K562 (cell line): ENCODE measurements at regions not wholly inside any gene's neighbourhood (a gene's known extent, or its start where the extent isn't known, plus 50 kb on each side); places are given as distances from the start of the nearest gene placed in this dataset.

ENCODE experiments used
- ATAC-seq: fragments of 200-7000 bp; cut with Tn5 transposase; 3 replicates; pipeline ENCODE4 v1.9.1; 2020; ENCODE audit warnings: moderate library complexity
- BruUV-seq: library from RNA; stranded (reverse); fragments of 400-500 nt; replicated peaks from 2 replicates; lab custom pipeline; 2021; lab: Mats Ljungman, UMichigan
- CTCF ChIA-PET: fragments of 300-600 bp; formaldehyde crosslinking; extraction: SDS; loops from one replicate; lab custom pipeline; 2021; ENCODE audit warnings: low intra/inter-chr PET ratio; lab: Yijun Ruan, JAX
- POLR2A ChIA-PET: fragments of 300-600, 350-650 bp; sonication (Branson Sonifier 250); formaldehyde crosslinking; extraction: SDS; loops from one replicate; lab custom pipeline; 2021; ENCODE audit warnings: antibody characterized with exemption, inconsistent platforms; lab: Yijun Ruan, JAX
- DNase-seq, 4 experiments: peaks; one replicate each; pipeline versions ENCODE4 v3.0.0 to v3.0.0-alpha.2; 2011 to 2018; ENCODE audit warnings: low spot score in 3 of 4, mixed read lengths in 3 of 4; ENCODE audit errors: extremely low read depth in 1 of 4
- FAIRE-seq: peaks from 2 replicates; lab custom pipeline; 2011; peaks lifted over from hg19 to GRCh38; lab: Jason Lieb, UNC
- H2AFZ ChIP-seq: 2 replicates; pipeline ENCODE4 v1.6.0; 2011; ENCODE audit warnings: low read depth, low read length, control low read depth, inconsistent platforms
- H3K27ac ChIP-seq: fragments of 200-600 bp; 3 replicates; pipeline ENCODE4 v1.8.0; 2011; ENCODE audit warnings: low read depth, mild to moderate bottlenecking, control low read depth, inconsistent platforms, low read length, moderate library complexity, mixed read lengths; ENCODE audit errors: extremely low read depth
- H3K27me3 ChIP-seq, 2 experiments: fragments of 300-600 bp in 1 of 2; 2 replicates in 1 of 2; 3 replicates in 1 of 2; pipeline versions ENCODE4 v1.6.0 to v1.8.0; 2011; ENCODE audit warnings: inconsistent platforms in 2 of 2, low read length in 2 of 2, mild to moderate bottlenecking in 1 of 2, mixed read lengths in 1 of 2, moderate library complexity in 1 of 2; ENCODE audit not compliant: control insufficient read depth in 2 of 2, insufficient read depth in 2 of 2
- H3K36me3 ChIP-seq: fragments of 300-600 bp; 3 replicates; pipeline ENCODE4 v1.8.0; 2011; ENCODE audit warnings: mild to moderate bottlenecking, low read length, inconsistent platforms; ENCODE audit not compliant: control insufficient read depth, insufficient read depth
- H3K4me1 ChIP-seq, 2 experiments: fragments of 200-600 bp in 1 of 2; replicated peaks in 1 of 2; 2 replicates in 1 of 2; 3 replicates in 1 of 2; pipeline versions ENCODE4 v1.5.1 to v1.8.0; 2011; ENCODE audit warnings: inconsistent platforms in 2 of 2, low read length in 2 of 2, mild to moderate bottlenecking in 1 of 2, mixed read lengths in 1 of 2, moderate library complexity in 1 of 2; ENCODE audit not compliant: control insufficient read depth in 2 of 2, insufficient read depth in 2 of 2
- H3K4me2 ChIP-seq: 2 replicates; pipeline ENCODE4 v1.6.1; 2011; ENCODE audit warnings: low read length, control low read depth, inconsistent platforms, mixed read lengths; ENCODE audit not compliant: insufficient read depth
- H3K4me3 ChIP-seq: fragments of 200-600 bp; sonication (generic), shearing (Covaris generic); 2 replicates; pipeline ENCODE4 v1.5.1; 2016; ENCODE audit warnings: control low read depth, inconsistent platforms
- H3K79me2 ChIP-seq: fragments of 200-600 bp; 3 replicates; pipeline ENCODE4 v1.8.0; 2011; ENCODE audit warnings: low read length, inconsistent platforms; ENCODE audit not compliant: control insufficient read depth, insufficient read depth
- H3K9ac ChIP-seq, 2 experiments: 2 replicates each; pipeline versions ENCODE4 v1.6.0 to v1.6.1; 2011; ENCODE audit warnings: low read depth in 2 of 2, low read length in 2 of 2, control low read depth in 1 of 2, inconsistent platforms in 1 of 2, mild to moderate bottlenecking in 1 of 2, mixed read lengths in 1 of 2; ENCODE audit not compliant: insufficient read depth in 1 of 2
- H3K9me1 ChIP-seq: one replicate; pipeline ENCODE4 v1.6.0; 2011; ENCODE audit warnings: inconsistent platforms, mild to moderate bottlenecking, low read length, moderate library complexity; ENCODE audit not compliant: control insufficient read depth, insufficient read depth
- H3K9me3 ChIP-seq: replicated peaks from 2 replicates; pipeline ENCODE4 v1.5.1; 2011; ENCODE audit warnings: low read depth, low read length, inconsistent platforms; ENCODE audit not compliant: control insufficient read depth, insufficient read depth
- H4K20me1 ChIP-seq: replicated peaks from 2 replicates; pipeline ENCODE4 v1.6.1; 2011; ENCODE audit warnings: low read length, inconsistent platforms, mixed read lengths; ENCODE audit not compliant: control insufficient read depth, insufficient read depth
- ETS2 ChIP-seq: IDR thresholded peaks from 2 replicates; pipeline ENCODE4 v1.6.1; 2016; ENCODE audit warnings: borderline replicate concordance, missing genetic modification characterization, mild to moderate bottlenecking, moderate library complexity, missing compliant biosample characterization; ENCODE audit not compliant: poor library complexity, severe bottlenecking
- HMBOX1 ChIP-seq: sonication (generic); IDR thresholded peaks from 2 replicates; pipeline ENCODE4 v1.6.1; 2016
- JUN ChIP-seq, 2 experiments: sonication (generic) in 1 of 2; formaldehyde crosslinking in 1 of 2; IDR thresholded peaks; 2 replicates each; pipeline versions ENCODE4 v1.6.1 to v1.8.0; 2012 to 2022; ENCODE audit warnings: borderline replicate concordance in 2 of 2, mild to moderate bottlenecking in 2 of 2, improper control_type of control experiment in 1 of 2, low read depth in 1 of 2, low read length in 1 of 2, missing genetic modification reagents in 1 of 2
- TOE1 ChIP-seq, 2 experiments: fragments of 450-650 bp in 1 of 2; sonication (generic) in 1 of 2; formaldehyde crosslinking in 1 of 2; IDR thresholded peaks; 2 replicates each; pipeline versions ENCODE4 v1.7.1 to v1.8.0; 2016 to 2022; ENCODE audit warnings: borderline replicate concordance in 2 of 2, mild to moderate bottlenecking in 2 of 2, antibody characterized with exemption in 1 of 2, inconsistent platforms in 1 of 2, low read depth in 1 of 2, missing genetic modification reagents in 1 of 2, moderate library complexity in 1 of 2
- TRIM28 ChIP-seq: fragments of 450-650 bp; IDR thresholded peaks from 2 replicates; pipeline ENCODE4 v1.6.1; 2017
- ZNF354B ChIP-seq: fragments of 250-450 bp; sonication (Bioruptor Pico); IDR thresholded peaks from 2 replicates; pipeline ENCODE4 v1.4.0; 2020
- ZNF584 ChIP-seq: fragments of 200-800 bp; sonication (Bioruptor generic); IDR thresholded peaks from 2 replicates; pipeline ENCODE4 v1.6.1; 2016; ENCODE audit warnings: low read depth, mild to moderate bottlenecking, missing genetic modification characterization, missing compliant biosample characterization
- WGBS: fragments of 100-300 bp; shearing (Covaris generic); methylation state at CpG from one replicate; pipeline ENCODE4 v1.1.6; 2016; ENCODE audit warnings: low coverage, mixed read lengths; ENCODE audit not compliant: insufficient coverage; ENCODE audit errors: missing lambda C conversion rate; 5-methylcytosine and 5-hydroxymethylcytosine counted together
- in situ Hi-C: fragments of 300-500 bp; cut with MboI; formaldehyde crosslinking; loops from 4 replicates; pipeline ENCODE4 v1.15.0; 2018; ENCODE audit warnings: inconsistent platforms, mixed read lengths
- intact Hi-C: fragments of 100-400 bp; cut with micrococcal nuclease; formaldehyde crosslinking; loops from 2 replicates; pipeline ENCODE4 v1.14.2; 2022

GRCh38 chr2:78896536-78896935, 129.0 kb upstream of the REG3G start:
- Histone ChIP-seq H3K9ac (no peak overlapping the region), H3K4me2 (no peak overlapping the region), H4K20me1 (no peaks in the 10 kb centered on the region), H3K27me3 (no peaks in the 10 kb centered on the region), H3K9me1 (no peaks in the 10 kb centered on the region), H3K4me1 (no peaks in the 10 kb centered on the region), H3K4me3 (no peak overlapping the region), H3K9me3 (no peaks in the 10 kb centered on the region), H3K79me2 (no peaks in the 10 kb centered on the region), H2AFZ (no peak overlapping the region), H3K27ac (no peak overlapping the region), H3K36me3 (no peaks in the 10 kb centered on the region)
- FAIRE-seq (no peak), DNase-seq (no peak), ATAC-seq (no peak)
- in situ Hi-C loops (no loop called here), intact Hi-C loops (no loop called here)
- no TSS peak for BruUV-seq
- WGBS: 0% methylated on average over 3 of the region's 3 CpGs
- ChIA-PET CTCF (no interaction called here), POLR2A (no interaction called here)
- TF ChIP-seq ZNF354B (CRISPR knock-in tag) (no peak), JUN (IDR thresholded peaks at IDR 0.05; ENCODE audit: borderline replicate concordance, low read depth, low read length) (no peak), JUN (CRISPR knock-in tag; IDR thresholded peaks at IDR 0.05; ENCODE audit: borderline replicate concordance) (no peak), ZNF584 (CRISPR knock-in tag) (no peak), HMBOX1 (no peak), TOE1 (IDR thresholded peaks at IDR 0.05; ENCODE audit: borderline replicate concordance) (no peak), TOE1 (CRISPR knock-in tag; IDR thresholded peaks at IDR 0.05; ENCODE audit: borderline replicate concordance, low read depth) (no peak), ETS2 (no peak), TRIM28 (no peak)
